ENCODE measurements at regions not wholly inside any gene's neighbourhood (a gene's known extent, or its start where the extent isn't known, plus 50 kb on each side); places are given as distances from the start of the nearest gene placed in this dataset.

DNA sequence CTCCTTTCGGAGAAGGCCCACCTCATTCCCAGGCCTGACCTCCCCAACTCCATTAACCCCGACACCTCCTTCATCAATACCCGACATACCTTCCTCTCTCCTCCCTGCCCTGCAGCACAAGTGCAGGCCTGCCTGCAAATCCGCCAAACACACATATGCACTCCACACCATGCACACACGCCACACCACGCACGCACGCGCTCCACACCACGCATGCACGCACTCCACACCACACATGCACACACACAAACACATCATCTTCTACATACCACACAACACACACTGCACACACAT lies 629.6 kb downstream of the TBC1D22A start:
- TF ChIP-seq POLR2A (IDR thresholded peaks at IDR 0.05) (no peak), CTCF (IDR thresholded peaks at IDR 0.05) (no peak)

Data from esophagus squamous epithelium (tissue), 4 donors.